ENCODE measurements at regions not wholly inside any gene's neighbourhood (a gene's known extent, or its start where the extent isn't known, plus 50 kb on each side); places are given as distances from the start of the nearest gene placed in this dataset.

- Histone ChIP-seq H4K20me1 (ENCODE audit: insufficient read depth, low read length) (no peaks in the 10 kb centered on the region), H3K27me3 (ENCODE audit: low read depth, low read length) (no peaks in the 10 kb centered on the region), H3K79me2 (ENCODE audit: low read length) (no peaks in the 10 kb centered on the region), H3K36me3 (replicated peaks; ENCODE audit: low read depth, low read length) (no peaks in the 10 kb centered on the region), H3K27ac (ENCODE audit: low read length) (no peak overlapping the region), H3K4me3 (ENCODE audit: low read length) (0 out of 2 replicates have a peak overlapping the region, but pooled peaks have one; percentile 0), H3K9ac (ENCODE audit: low read length) (no peak overlapping the region), H3K4me2 (ENCODE audit: low read length) (peak overlapping the region; percentile 59), H3K4me1 (ENCODE audit: low read length) (peaks cover 49% of the 10 kb centered on the region), H3K9me3 (ENCODE audit: insufficient read depth, low read length) (no peaks in the 10 kb centered on the region), H2AFZ (ENCODE audit: low read depth, low read length) (no peak overlapping the region)
- TF ChIP-seq EZH2phosphoT487 (IDR thresholded peaks at IDR 0.05; ENCODE audit: low read depth) (no peak), CTCF (IDR thresholded peaks at IDR 0.05; ENCODE audit: low read depth, low read length) (no peak)
These were observed 59.4 kb upstream of the ROR1 start for GRCh38 chr1:63714482-63714760.

GRCh38 chr1:63717511-63718065 is 56.2 kb upstream of the ROR1 start:
- TF ChIP-seq CTCF (IDR thresholded peaks at IDR 0.05; ENCODE audit: low read depth, low read length), result no peak
- TF ChIP-seq EZH2phosphoT487 (IDR thresholded peaks at IDR 0.05; ENCODE audit: low read depth), result no peak
- Histone ChIP-seq H3K9ac (ENCODE audit: low read length) (no peak overlapping the region), H3K4me1 (ENCODE audit: low read length) (peaks cover 52% of the 10 kb centered on the region), H4K20me1 (ENCODE audit: insufficient read depth, low read length) (no peaks in the 10 kb centered on the region), H2AFZ (ENCODE audit: low read depth, low read length) (no peak overlapping the region), H3K27ac (ENCODE audit: low read length) (no peak overlapping the region), H3K4me2 (ENCODE audit: low read length) (0 out of 2 replicates have a peak overlapping the region, but pooled peaks have one; percentile 52), H3K36me3 (replicated peaks; ENCODE audit: low read depth, low read length) (no peaks in the 10 kb centered on the region), H3K4me3 (ENCODE audit: low read length) (no peak overlapping the region), H3K27me3 (ENCODE audit: low read depth, low read length) (no peaks in the 10 kb centered on the region), H3K9me3 (ENCODE audit: insufficient read depth, low read length) (no peaks in the 10 kb centered on the region), H3K79me2 (ENCODE audit: low read length) (no peaks in the 10 kb centered on the region)

- H3K36me3 ChIP-seq (replicated peaks; ENCODE audit: low read depth, low read length), result no peaks in the 10 kb centered on the region
- H2AFZ ChIP-seq (ENCODE audit: low read depth, low read length), result no peak overlapping the region
- peak overlapping the region; percentile 52 for H3K4me2 ChIP-seq (ENCODE audit: low read length)
- no peaks in the 10 kb centered on the region for H3K9me3 ChIP-seq (ENCODE audit: insufficient read depth, low read length)
- no peaks in the 10 kb centered on the region for H3K79me2 ChIP-seq (ENCODE audit: low read length)
- H3K27ac ChIP-seq (ENCODE audit: low read length), result 0 out of 2 replicates have a peak overlapping the region, but pooled peaks have one; percentile 8
- H3K4me1 ChIP-seq (ENCODE audit: low read length), result peaks cover 42% of the 10 kb centered on the region
- H3K27me3 ChIP-seq (ENCODE audit: low read depth, low read length), result no peaks in the 10 kb centered on the region
- H3K4me3 ChIP-seq (ENCODE audit: low read length), result no peak overlapping the region
- H4K20me1 ChIP-seq (ENCODE audit: insufficient read depth, low read length), result no peaks in the 10 kb centered on the region
- no peak overlapping the region; the same call in 1 of the 2 replicates for H3K9ac ChIP-seq (ENCODE audit: low read length)
- TF ChIP-seq CTCF (IDR thresholded peaks at IDR 0.05; ENCODE audit: low read depth, low read length), result no peak
- TF ChIP-seq EZH2phosphoT487 (IDR thresholded peaks at IDR 0.05; ENCODE audit: low read depth), result no peak
These were observed 55.3 kb upstream of the ROR1 start for GRCh38 chr1:63718541-63718970.

GRCh38 chr1:63721531-63722189 is 52.2 kb upstream of the ROR1 start:
- Histone ChIP-seq H3K27me3 (ENCODE audit: low read depth, low read length) (no peaks in the 10 kb centered on the region), H4K20me1 (ENCODE audit: insufficient read depth, low read length) (no peaks in the 10 kb centered on the region), H3K36me3 (replicated peaks; ENCODE audit: low read depth, low read length) (no peaks in the 10 kb centered on the region), H3K4me2 (ENCODE audit: low read length) (no peak overlapping the region), H3K27ac (ENCODE audit: low read length) (no peak overlapping the region), H3K79me2 (ENCODE audit: low read length) (no peaks in the 10 kb centered on the region), H3K4me1 (ENCODE audit: low read length) (peaks cover 27% of the 10 kb centered on the region), H3K4me3 (ENCODE audit: low read length) (no peak overlapping the region), H3K9ac (ENCODE audit: low read length) (no peak overlapping the region), H3K9me3 (ENCODE audit: insufficient read depth, low read length) (no peaks in the 10 kb centered on the region), H2AFZ (ENCODE audit: low read depth, low read length) (no peak overlapping the region)
- TF ChIP-seq CTCF (IDR thresholded peaks at IDR 0.05; ENCODE audit: low read depth, low read length), result no peak
- TF ChIP-seq EZH2phosphoT487 (IDR thresholded peaks at IDR 0.05; ENCODE audit: low read depth), result no peak
